Activated T-helper 2 cell treated with anti-CD3 and anti-CD28 coated beads, Interferon-gamma antibody, Interleukin-2, Interleukin-4, amounts not matched to agents 10 μg/mL and 5 μg/mL and 100 μg/mL, durations not matched to agents 14 hours and 24 hours and 36 hours (primary cell): ENCODE measurements at regions not wholly inside any gene's neighbourhood (a gene's known extent, or its start where the extent isn't known, plus 50 kb on each side); places are given as distances from the start of the nearest gene placed in this dataset.

Source experiments
- DNase-seq: peaks from one replicate; pipeline ENCODE4 v3.0.0; 2021; ENCODE audit warnings: low spot score
- H3K27ac Mint-ChIP-seq: one replicate; pipeline ENCODE4 v1.8.0; 2021; ENCODE audit warnings: mixed read lengths
- H3K27me3 Mint-ChIP-seq: one replicate; pipeline ENCODE4 v1.8.0; 2021; ENCODE audit warnings: low read depth, mixed read lengths
- H3K36me3 Mint-ChIP-seq: one replicate; pipeline ENCODE4 v1.8.0; 2021; ENCODE audit warnings: low read depth, mixed read lengths
- H3K4me1 Mint-ChIP-seq: one replicate; pipeline ENCODE4 v1.8.0; 2021; ENCODE audit warnings: low read depth, mixed read lengths
- H3K4me3 Mint-ChIP-seq: one replicate; pipeline ENCODE4 v1.8.0; 2021; ENCODE audit warnings: low read depth, mild to moderate bottlenecking, moderate library complexity, mixed read lengths
- H3K9me3 Mint-ChIP-seq: one replicate; pipeline ENCODE4 v1.8.0; 2021; ENCODE audit warnings: mixed read lengths
- intact Hi-C: fragments of 100-400 bp; cut with micrococcal nuclease; formaldehyde crosslinking; loops from one replicate; pipeline ENCODE4 v1.15.1; 2023

DNA sequence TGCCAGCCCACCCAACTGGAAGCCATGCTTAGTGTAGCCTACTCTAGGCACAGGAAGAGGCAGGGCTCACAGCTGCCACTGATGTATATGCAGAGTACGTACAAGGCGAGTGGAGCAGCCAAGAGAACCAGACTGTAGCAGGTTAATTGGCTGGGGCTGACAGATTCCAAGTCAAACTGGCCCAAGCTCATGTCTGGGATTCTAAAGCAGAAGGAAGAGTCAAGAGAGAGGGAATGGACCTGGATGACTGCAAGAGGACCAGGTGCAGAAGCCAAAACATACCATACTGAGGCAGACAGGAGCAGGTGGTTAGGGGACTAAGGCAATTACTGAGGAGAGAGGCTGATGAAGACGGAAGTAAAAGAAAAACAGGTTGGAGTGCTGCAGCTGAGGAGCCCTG lies 51.3 kb upstream of the LRRN2 start:
- no peaks in the 10 kb centered on the region for H3K36me3 Mint-ChIP-seq
- peaks cover 40% of the 10 kb centered on the region for H3K27me3 Mint-ChIP-seq
- H3K4me3 Mint-ChIP-seq: no peak overlapping the region
- H3K4me1 Mint-ChIP-seq: no peaks in the 10 kb centered on the region
- H3K9me3 Mint-ChIP-seq: peaks cover 6% of the 10 kb centered on the region
- no peak for DNase-seq
- intact Hi-C loops: no loop called here
- H3K27ac Mint-ChIP-seq: no peak overlapping the region

- Mint-ChIP-seq H3K9me3 (peaks cover 6% of the 10 kb centered on the region), H3K4me3 (no peak overlapping the region), H3K27ac (no peak overlapping the region), H3K27me3 (peaks cover 40% of the 10 kb centered on the region), H3K36me3 (no peaks in the 10 kb centered on the region), H3K4me1 (no peaks in the 10 kb centered on the region)
- intact Hi-C loops: no loop called here
- DNase-seq: no peak
These were observed 53.0 kb upstream of the LRRN2 start for GRCh38 chr1:204738506-204738905.

DNA sequence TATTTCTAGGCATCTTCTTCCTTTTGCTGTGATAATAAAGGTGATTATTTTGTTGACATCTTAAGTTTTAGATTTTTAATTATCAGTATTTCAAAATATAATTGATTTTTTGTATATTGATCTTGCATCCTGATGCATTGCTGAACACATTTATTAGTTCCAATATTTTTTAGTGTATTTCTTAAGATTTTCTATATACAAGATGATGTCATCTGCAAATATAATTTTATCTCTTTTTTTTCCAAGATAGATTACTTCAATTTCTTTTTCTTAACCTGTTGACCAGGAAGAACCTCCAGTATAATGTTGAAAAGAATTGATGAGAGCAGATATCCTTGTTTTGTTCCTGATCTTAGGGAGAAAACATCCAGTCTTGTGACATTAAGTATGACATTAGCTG lies 54.8 kb upstream of the LRRN2 start:
- H3K36me3 Mint-ChIP-seq: no peaks in the 10 kb centered on the region
- H3K4me1 Mint-ChIP-seq: no peaks in the 10 kb centered on the region
- intact Hi-C loops: no loop called here
- H3K27me3 Mint-ChIP-seq: peaks cover 37% of the 10 kb centered on the region
- H3K9me3 Mint-ChIP-seq: peaks cover 6% of the 10 kb centered on the region
- H3K27ac Mint-ChIP-seq: no peak overlapping the region
- DNase-seq: no peak
- H3K4me3 Mint-ChIP-seq: no peak overlapping the region

- Mint-ChIP-seq H3K36me3 (no peaks in the 10 kb centered on the region), H3K4me3 (no peak overlapping the region), H3K4me1 (no peaks in the 10 kb centered on the region), H3K27ac (no peak overlapping the region), H3K9me3 (peaks cover 6% of the 10 kb centered on the region), H3K27me3 (peaks cover 33% of the 10 kb centered on the region)
- intact Hi-C loops: no loop called here
- no peak for DNase-seq
These were observed 55.9 kb upstream of the LRRN2 start for GRCh38 chr1:204741440-204741839.

- intact Hi-C loops: no loop called here
- Mint-ChIP-seq H3K27ac (no peak overlapping the region), H3K27me3 (peaks cover 30% of the 10 kb centered on the region), H3K36me3 (no peaks in the 10 kb centered on the region), H3K4me1 (no peaks in the 10 kb centered on the region), H3K9me3 (peaks cover 6% of the 10 kb centered on the region), H3K4me3 (no peak overlapping the region)
- DNase-seq: no peak
These were observed 57.2 kb upstream of the LRRN2 start for GRCh38 chr1:204742676-204743251.

GRCh38 chr1:204744107-204744779 lies 58.7 kb upstream of the LRRN2 start:
- Mint-ChIP-seq H3K36me3 (no peaks in the 10 kb centered on the region), H3K27me3 (peaks cover 30% of the 10 kb centered on the region), H3K27ac (no peak overlapping the region), H3K4me3 (no peak overlapping the region), H3K9me3 (no peaks in the 10 kb centered on the region), H3K4me1 (no peaks in the 10 kb centered on the region)
- intact Hi-C loops: no loop called here
- DNase-seq: no peak

DNA sequence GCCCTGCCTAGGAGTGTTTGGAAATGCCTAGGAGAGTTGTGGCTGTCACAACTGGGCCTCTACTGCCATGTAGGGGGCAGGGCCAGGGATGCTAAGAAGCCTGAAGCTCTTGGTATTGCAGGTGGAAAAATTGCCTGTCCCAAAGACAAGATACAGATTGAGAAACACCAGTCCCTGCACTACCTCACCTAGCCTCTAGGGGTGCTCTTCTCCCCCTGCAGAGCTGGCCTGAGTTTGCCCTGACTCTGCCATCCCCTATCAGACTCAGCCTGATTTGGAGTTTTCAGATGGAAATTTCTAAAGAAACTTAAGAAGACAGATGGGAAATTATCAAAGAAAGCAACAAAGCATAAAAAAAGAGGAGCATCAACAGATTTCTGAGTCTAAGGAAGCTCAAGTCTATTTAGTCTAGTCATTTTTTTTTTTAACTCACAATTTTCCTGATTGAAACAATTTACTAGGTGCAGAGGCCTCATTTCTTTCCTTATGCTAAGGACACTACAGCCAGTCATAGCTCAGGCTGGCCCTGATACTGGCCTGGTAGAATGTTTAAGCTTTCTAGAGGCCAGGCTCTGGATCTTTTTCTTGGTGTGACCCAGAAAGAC lies 61.4 kb upstream of the LRRN2 start:
- H3K27ac Mint-ChIP-seq: no peak overlapping the region
- no peaks in the 10 kb centered on the region for H3K9me3 Mint-ChIP-seq
- intact Hi-C loops: no loop called here

GRCh38 chr1:204751480-204751879 lies 65.9 kb upstream of the LRRN2 start:
- Mint-ChIP-seq H3K4me1 (no peaks in the 10 kb centered on the region), H3K9me3 (no peaks in the 10 kb centered on the region), H3K27me3 (peaks cover 21% of the 10 kb centered on the region), H3K27ac (no peak overlapping the region), H3K4me3 (no peak overlapping the region), H3K36me3 (no peaks in the 10 kb centered on the region)
- DNase-seq: no peak
- intact Hi-C loops: no loop called here

More for the DNA sequence above, 61.4 kb upstream of the LRRN2 start:
- H3K4me1 Mint-ChIP-seq: no peaks in the 10 kb centered on the region
- peaks cover 23% of the 10 kb centered on the region for H3K27me3 Mint-ChIP-seq
- peak; percentile 27 for DNase-seq
- H3K36me3 Mint-ChIP-seq: no peaks in the 10 kb centered on the region
- no peak overlapping the region for H3K4me3 Mint-ChIP-seq

DNA sequence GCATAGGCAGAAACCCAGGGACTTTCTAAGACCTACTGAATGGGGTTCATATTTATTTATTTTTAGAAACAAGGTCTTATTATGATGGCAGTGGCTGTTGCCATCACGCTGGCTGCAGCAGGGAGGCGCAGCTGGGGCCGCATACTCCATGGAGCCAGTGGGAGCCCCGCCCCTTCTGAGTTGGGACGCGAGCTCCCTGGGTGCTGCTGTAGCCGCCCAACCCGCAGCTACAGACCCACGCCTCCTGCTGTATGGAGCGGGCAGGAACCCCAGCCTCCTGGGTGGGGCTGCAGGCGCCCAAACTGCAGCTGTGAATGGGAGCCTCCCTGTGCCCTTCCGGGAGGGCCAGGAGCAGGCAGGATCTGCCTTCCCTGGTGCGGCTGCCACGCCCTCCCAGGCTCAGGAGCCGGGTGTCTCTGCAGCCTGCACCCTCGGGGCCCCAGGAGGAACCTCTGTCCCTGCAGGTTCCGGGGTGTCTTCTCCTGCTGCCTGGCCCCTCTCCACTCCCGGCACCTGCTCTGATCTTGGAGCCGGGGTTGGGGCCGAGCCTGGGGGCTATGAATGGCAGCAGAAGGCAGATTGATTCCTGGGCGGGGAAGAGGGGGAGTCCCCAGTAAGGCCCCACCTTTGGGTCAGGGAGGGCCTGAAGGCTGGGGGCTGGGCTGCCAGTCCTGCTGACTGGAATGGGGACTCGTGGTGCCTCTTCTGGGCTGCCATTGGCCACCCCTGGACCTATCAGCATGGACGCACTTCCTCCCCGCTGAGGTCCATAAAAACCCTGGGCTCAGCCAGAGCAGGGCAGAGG lies 66.5 kb upstream of the LRRN2 start:
- Mint-ChIP-seq H3K4me1 (no peaks in the 10 kb centered on the region), H3K9me3 (no peaks in the 10 kb centered on the region), H3K27me3 (peaks cover 17% of the 10 kb centered on the region), H3K36me3 (no peaks in the 10 kb centered on the region), H3K4me3 (no peak overlapping the region), H3K27ac (no peak overlapping the region)
- intact Hi-C loops: no loop called here
- DNase-seq: no peak

- Mint-ChIP-seq H3K27ac (no peak overlapping the region), H3K9me3 (no peaks in the 10 kb centered on the region), H3K36me3 (no peaks in the 10 kb centered on the region), H3K4me3 (no peak overlapping the region), H3K4me1 (no peaks in the 10 kb centered on the region), H3K27me3 (peaks cover 16% of the 10 kb centered on the region)
- DNase-seq: no peak
- intact Hi-C loops: no loop called here
These were observed 67.1 kb upstream of the LRRN2 start for GRCh38 chr1:204752688-204753040.

DNA sequence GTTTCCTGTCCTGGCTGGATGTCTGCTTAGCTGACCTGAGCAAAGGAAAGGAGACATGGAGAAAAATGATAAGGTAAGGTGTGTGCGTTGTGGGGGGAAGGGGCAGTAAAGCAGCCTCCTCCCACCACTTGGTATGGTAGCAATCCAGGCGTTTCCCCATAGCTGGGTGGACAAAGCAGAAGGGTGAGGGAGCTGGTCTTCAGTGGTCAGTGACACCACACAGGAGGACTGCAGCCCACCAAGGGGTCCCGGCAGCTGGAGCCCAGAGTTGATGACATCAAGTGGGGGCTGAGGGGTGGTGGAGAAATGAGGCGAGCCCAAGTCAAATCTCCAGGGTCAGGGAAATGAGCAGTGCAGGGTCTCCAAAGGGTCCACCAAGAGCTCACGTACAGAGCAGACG lies 69.3 kb upstream of the LRRN2 start:
- Mint-ChIP-seq H3K27me3 (peaks cover 5% of the 10 kb centered on the region), H3K9me3 (no peaks in the 10 kb centered on the region), H3K36me3 (no peaks in the 10 kb centered on the region), H3K27ac (no peak overlapping the region), H3K4me3 (no peak overlapping the region), H3K4me1 (no peaks in the 10 kb centered on the region)
- intact Hi-C loops: no loop called here
- no peak for DNase-seq

DNA sequence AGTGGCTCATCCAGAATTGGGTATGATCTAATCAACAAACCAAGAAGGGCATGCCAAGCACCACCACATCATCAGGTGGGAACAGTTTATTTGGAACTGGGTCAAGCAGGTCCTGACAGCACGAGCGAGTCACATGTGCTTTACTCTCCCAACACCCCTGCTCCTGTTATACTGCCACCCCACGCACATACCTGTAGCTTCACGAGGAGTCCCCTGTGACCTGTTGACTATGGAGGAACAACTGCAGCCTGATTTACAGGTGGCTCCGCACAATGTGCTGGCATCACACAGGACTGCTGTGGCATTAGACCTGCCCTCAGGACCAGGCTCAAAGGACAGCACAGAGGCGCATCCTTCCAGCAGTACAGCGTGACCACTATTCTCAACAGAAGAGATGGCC lies 70.8 kb upstream of the LRRN2 start:
- H3K4me1 Mint-ChIP-seq: peaks cover 3% of the 10 kb centered on the region
- peaks cover 13% of the 10 kb centered on the region for H3K27me3 Mint-ChIP-seq
- no peak for DNase-seq
- no peaks in the 10 kb centered on the region for H3K9me3 Mint-ChIP-seq
- no peak overlapping the region for H3K27ac Mint-ChIP-seq
- intact Hi-C loops: no loop called here
- no peaks in the 10 kb centered on the region for H3K36me3 Mint-ChIP-seq
- H3K4me3 Mint-ChIP-seq: no peak overlapping the region

- Mint-ChIP-seq H3K36me3 (no peaks in the 10 kb centered on the region), H3K4me1 (peaks cover 3% of the 10 kb centered on the region), H3K27me3 (peaks cover 13% of the 10 kb centered on the region), H3K27ac (no peak overlapping the region), H3K9me3 (no peaks in the 10 kb centered on the region), H3K4me3 (no peak overlapping the region)
- intact Hi-C loops: no loop called here
- no peak for DNase-seq
These were observed 71.3 kb upstream of the LRRN2 start for GRCh38 chr1:204756811-204757210.
